GM06990 (cell line): ENCODE measurements at regions not wholly inside any gene's neighbourhood (a gene's known extent, or its start where the extent isn't known, plus 50 kb on each side); places are given as distances from the start of the nearest gene placed in this dataset.

ENCODE experiments used
- DNase-seq: peaks from one replicate; pipeline ENCODE4 v3.0.0-alpha.2; 2011; ENCODE audit not compliant: insufficient read length; ENCODE audit errors: extremely low read depth
- H3K27me3 ChIP-seq: replicated peaks from 2 replicates; pipeline ENCODE4 v1.6.0; 2011; ENCODE audit warnings: low read length; ENCODE audit not compliant: control insufficient read depth, insufficient read depth
- H3K36me3 ChIP-seq: 2 replicates; pipeline ENCODE4 v1.5.1; 2011; ENCODE audit warnings: low read length; ENCODE audit not compliant: control insufficient read depth, insufficient read depth
- H3K4me3 ChIP-seq: replicated peaks from 2 replicates; pipeline ENCODE4 v1.5.1; 2011; ENCODE audit warnings: low read depth, mild to moderate bottlenecking, control low read depth, low read length
- TF ChIP-seq, protein P1 (sequence below): IDR thresholded peaks from 2 replicates; pipeline ENCODE4 v1.5.1; 2011; ENCODE audit warnings: low read length, control low read depth, mild to moderate bottlenecking, inconsistent platforms; ENCODE audit not compliant: insufficient read depth, poor library complexity, severe bottlenecking

DNA sequence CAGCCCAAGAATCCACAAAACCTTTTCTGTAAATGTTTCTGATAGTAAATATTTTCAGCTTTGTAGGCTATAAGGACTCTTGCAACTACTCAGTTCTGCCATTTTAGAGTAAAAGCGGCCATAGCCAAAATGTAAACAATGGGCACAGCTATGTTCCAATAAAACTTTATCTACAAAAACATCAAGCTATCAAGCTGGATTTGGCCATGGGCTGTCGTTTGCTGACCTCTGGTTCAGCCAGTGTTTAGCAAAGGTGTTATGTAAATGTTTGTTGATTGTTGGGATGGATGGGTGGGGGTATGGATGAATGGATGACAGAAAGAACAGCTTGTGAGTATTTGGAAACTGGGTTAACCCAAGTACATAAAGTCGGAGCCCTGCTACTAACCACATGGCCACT, 111.1 kb upstream of the VRK1 start:
- DNase-seq = no peak
- TF ChIP-seq, protein P1, sequence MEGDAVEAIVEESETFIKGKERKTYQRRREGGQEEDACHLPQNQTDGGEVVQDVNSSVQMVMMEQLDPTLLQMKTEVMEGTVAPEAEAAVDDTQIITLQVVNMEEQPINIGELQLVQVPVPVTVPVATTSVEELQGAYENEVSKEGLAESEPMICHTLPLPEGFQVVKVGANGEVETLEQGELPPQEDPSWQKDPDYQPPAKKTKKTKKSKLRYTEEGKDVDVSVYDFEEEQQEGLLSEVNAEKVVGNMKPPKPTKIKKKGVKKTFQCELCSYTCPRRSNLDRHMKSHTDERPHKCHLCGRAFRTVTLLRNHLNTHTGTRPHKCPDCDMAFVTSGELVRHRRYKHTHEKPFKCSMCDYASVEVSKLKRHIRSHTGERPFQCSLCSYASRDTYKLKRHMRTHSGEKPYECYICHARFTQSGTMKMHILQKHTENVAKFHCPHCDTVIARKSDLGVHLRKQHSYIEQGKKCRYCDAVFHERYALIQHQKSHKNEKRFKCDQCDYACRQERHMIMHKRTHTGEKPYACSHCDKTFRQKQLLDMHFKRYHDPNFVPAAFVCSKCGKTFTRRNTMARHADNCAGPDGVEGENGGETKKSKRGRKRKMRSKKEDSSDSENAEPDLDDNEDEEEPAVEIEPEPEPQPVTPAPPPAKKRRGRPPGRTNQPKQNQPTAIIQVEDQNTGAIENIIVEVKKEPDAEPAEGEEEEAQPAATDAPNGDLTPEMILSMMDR = no peak
- H3K27me3 ChIP-seq = no peaks in the 10 kb centered on the region
- H3K4me3 ChIP-seq = no peak overlapping the region
- no peaks in the 10 kb centered on the region for H3K36me3 ChIP-seq

DNA sequence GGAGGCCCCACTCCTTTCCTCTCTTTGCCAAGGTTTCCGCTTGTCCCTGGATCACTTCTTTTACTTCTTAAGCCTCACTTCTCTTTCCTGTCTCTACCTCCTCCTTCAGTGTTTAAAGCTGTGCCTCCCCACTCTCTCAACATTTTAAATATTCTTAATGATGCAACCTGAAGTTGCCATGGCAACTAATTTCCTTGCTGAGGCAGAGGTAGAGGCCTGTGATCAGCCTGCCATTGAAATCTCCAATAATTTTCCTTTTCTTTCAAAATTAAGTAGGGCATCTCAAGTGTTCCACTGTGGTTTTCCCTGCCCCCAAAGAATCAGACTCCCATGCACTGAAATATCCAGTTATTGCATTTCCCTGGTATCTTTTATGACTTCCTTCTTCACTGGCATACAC, 108.6 kb upstream of the VRK1 start:
- H3K27me3 ChIP-seq = no peaks in the 10 kb centered on the region
- TF ChIP-seq, protein P1 = no peak
- H3K4me3 ChIP-seq = no peak overlapping the region
- H3K36me3 ChIP-seq = no peaks in the 10 kb centered on the region
- DNase-seq = no peak

DNA sequence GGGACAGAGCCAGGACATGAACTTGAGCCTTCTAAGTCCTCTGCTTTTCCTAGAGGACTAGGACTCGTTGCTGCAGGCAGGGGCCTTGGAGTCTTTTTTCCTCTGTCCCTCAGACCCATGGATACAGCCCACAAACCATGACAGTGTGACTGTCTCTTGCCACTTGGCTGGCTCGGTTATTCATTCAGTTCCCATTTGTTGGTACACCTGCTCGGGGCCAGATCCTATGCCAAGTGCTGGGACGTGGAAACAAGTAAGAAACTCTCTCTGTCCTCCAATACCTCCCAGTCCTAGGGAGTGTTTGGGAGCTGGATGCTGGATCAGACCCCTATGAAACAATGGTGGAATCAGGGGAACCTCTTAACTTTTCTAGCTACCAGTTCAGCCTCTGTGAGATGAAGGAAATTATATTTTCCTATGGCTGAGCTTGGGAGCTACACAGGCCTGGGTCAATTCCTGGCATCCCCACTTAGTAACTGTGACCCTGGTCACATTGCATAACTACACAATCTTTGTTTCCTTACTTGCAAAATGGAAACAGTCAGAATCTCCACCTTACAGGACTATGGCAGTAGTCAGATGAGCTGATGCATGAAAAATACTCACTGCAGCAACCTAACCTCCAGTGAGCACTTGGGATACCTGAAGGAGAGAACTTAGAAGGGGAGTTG, 106.3 kb upstream of the VRK1 start:
- no peaks in the 10 kb centered on the region for H3K36me3 ChIP-seq
- DNase-seq = no peak
- TF ChIP-seq, protein P1 = no peak
- no peaks in the 10 kb centered on the region for H3K27me3 ChIP-seq
- no peak overlapping the region for H3K4me3 ChIP-seq

DNA sequence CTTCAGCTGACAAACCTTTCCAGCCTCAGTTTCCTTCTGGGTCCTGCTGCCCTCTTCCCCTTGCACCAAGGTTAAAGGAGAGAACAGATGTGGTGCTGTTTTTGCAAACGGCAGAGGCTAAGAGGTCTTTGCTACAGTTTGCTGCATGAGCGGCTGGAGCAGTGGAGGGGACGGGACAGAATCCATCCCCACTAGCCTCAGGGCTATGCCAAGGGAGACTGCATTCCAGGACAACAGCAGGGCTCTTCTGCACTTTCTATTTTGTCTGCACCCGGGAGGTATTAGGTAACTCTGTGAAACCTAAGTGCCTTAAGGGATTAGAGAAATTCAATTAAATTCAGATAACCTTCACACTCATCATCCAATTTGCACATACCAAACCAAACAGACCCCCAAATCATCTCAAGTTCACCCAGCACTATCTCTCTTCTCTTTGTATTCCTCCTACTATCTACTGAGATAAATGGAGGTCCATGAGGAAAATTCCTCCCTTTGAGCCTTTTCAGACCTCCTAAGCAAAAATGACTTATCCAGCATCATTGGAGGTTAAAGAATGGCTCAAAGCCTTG, 103.8 kb upstream of the VRK1 start:
- TF ChIP-seq, protein P1 = no peak
- DNase-seq = no peak
- H3K36me3 ChIP-seq = no peaks in the 10 kb centered on the region
- H3K27me3 ChIP-seq = no peaks in the 10 kb centered on the region
- no peak overlapping the region for H3K4me3 ChIP-seq

DNA sequence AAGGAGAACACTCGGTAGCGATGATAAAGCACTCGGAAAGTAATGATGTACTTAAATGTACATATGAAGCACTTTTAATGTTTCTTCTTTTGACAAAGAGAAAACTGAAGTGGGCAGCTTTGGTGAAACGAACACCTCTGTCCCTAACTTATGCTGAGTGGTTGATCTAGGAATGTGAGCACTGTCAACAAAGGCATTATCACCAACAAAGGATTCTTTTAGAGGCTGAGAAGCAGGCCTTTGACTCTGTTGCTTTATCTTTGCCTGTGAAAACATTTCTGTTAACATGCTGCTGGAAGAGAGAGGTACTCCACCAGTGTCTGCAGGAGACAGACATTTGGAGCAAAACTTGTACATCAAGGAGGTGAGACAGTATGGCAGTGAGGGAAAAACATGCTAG, 103.2 kb upstream of the VRK1 start:
- DNase-seq = no peak
- TF ChIP-seq, protein P1 = no peak
- H3K4me3 ChIP-seq = no peak overlapping the region
- no peaks in the 10 kb centered on the region for H3K27me3 ChIP-seq
- no peaks in the 10 kb centered on the region for H3K36me3 ChIP-seq
